GM12891 (cell line): ENCODE measurements at regions not wholly inside any gene's neighbourhood (a gene's known extent, or its start where the extent isn't known, plus 50 kb on each side); places are given as distances from the start of the nearest gene placed in this dataset.

Experiments
- DNase-seq: peaks from one replicate; pipeline ENCODE4 v3.0.0; 2011; ENCODE audit warnings: low spot score; ENCODE audit not compliant: insufficient read length
- FAIRE-seq: peaks from 2 replicates; lab custom pipeline; 2011; peaks lifted over from hg19 to GRCh38; lab: Jason Lieb, UNC
- PAX5 ChIP-seq: IDR thresholded peaks from 2 replicates; pipeline ENCODE4 v1.6.1; 2011; ENCODE audit warnings: low read length, moderate library complexity, mild to moderate bottlenecking; ENCODE audit not compliant: insufficient read depth, severe bottlenecking
- POLR2A ChIP-seq: IDR thresholded peaks from 2 replicates; pipeline ENCODE4 v1.6.1; 2011; ENCODE audit warnings: low read depth, low read length, control low read depth
- POLR2AphosphoS5 ChIP-seq: IDR thresholded peaks from 2 replicates; pipeline ENCODE4 v1.6.1; 2011; ENCODE audit warnings: low read depth, low read length, control low read depth
- POU2F2 ChIP-seq: IDR thresholded peaks from 2 replicates; pipeline ENCODE4 v1.6.1; 2011; ENCODE audit warnings: low read depth, mild to moderate bottlenecking, control low read depth, low read length, moderate library complexity
- SPI1 ChIP-seq: IDR thresholded peaks from 2 replicates; pipeline ENCODE4 v1.6.1; 2011; ENCODE audit warnings: low read depth, low read length, control low read depth
- TAF1 ChIP-seq: IDR thresholded peaks from 2 replicates; pipeline ENCODE4 v1.6.1; 2011; ENCODE audit warnings: low read depth, low read length, control low read depth

DNA sequence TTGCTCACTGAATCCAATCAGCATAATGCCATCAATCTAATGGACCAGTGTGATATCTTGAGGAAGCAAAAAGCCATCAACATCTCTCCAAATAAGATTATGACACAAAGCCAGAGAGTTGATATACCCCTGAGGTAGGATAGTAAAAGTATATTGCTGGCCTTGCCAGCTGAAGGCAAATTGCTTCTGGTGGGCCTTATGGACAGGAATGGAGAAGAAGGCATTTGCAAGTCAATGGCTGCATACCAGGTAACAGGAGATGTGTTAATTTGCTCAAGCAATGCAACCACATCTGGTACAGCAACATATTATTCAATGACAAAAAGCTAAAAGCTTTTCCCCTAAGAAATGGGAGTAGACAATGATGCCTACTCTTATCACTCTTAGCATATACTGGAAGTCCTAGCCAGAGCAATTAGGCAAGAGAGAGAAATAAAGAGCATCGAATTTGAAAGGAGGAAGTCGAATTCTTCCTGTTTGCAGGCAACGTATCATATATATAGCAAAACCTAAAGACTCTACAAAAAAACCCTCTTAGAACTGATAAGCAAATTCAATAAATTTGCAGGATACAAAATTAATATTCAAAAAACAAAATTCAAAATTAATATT, 216.1 kb upstream of the RASA1 start:
- DNase-seq, result no peak
- FAIRE-seq, result no peak
- TF ChIP-seq TAF1, result no peak

GRCh38 chr5:87053146-87053545, 214.5 kb upstream of the RASA1 start:
- no peak for DNase-seq
- TF ChIP-seq POLR2AphosphoS5 (no peak), TAF1 (no peak), POLR2A (no peak), PAX5 (no peak), POU2F2 (no peak), SPI1 (no peak)
- FAIRE-seq, result no peak

- TF ChIP-seq SPI1 (no peak), POLR2A (no peak), POLR2AphosphoS5 (no peak), TAF1 (no peak), POU2F2 (no peak), PAX5 (no peak)
- DNase-seq (no peak), FAIRE-seq (no peak)
Measured at GRCh38 chr5:87054821-87055220, 212.9 kb upstream of the RASA1 start.

DNA sequence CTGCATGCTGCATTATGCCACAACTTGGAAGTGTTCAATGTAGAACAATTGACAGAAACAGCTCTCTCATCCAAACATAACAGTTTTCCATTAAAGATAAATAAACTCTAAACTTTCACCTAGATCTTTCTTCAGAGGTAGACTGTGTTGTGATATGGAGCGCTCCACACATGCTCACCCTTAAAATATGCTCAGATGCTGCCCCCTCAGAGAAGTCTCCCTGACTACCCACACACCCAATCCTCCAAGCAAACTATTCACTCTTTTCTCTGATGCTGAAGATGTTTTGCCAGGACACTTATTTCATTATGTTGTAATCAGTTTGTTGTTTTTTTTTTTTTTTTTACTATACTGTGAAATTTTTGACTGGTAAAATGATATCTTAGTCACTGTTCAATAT, 206.6 kb upstream of the RASA1 start:
- TF ChIP-seq POLR2A, result no peak
- DNase-seq, result no peak
- no peak for FAIRE-seq

DNA sequence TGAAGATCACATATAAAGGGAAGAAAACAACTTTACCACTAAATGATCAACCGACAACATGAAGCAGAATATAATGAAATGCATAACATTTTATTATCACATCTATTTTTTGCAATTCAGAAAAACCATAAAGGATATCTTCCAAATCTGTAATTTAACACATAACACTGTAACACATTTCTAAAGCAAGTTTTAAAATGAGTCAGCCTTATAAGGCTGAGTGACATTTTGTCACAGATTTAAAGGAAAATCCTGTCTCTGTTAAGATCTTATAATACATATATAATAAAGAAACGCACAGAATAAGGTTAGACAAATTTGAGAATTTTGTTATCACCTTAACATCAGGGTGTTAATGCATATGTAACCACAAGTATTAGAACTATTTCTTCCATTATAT, 198.4 kb upstream of the RASA1 start:
- no peak for DNase-seq
- TF ChIP-seq SPI1, result no peak
- TF ChIP-seq PAX5, result no peak
- no peak for TF ChIP-seq POLR2AphosphoS5
- no peak for TF ChIP-seq TAF1
- no peak for TF ChIP-seq POU2F2
- TF ChIP-seq POLR2A, result no peak
- no peak for FAIRE-seq

GRCh38 chr5:87069974-87070608, 197.6 kb upstream of the RASA1 start:
- TF ChIP-seq POLR2A (no peak), POU2F2 (no peak)
- no peak for DNase-seq
- FAIRE-seq, result peak; percentile 89

DNA sequence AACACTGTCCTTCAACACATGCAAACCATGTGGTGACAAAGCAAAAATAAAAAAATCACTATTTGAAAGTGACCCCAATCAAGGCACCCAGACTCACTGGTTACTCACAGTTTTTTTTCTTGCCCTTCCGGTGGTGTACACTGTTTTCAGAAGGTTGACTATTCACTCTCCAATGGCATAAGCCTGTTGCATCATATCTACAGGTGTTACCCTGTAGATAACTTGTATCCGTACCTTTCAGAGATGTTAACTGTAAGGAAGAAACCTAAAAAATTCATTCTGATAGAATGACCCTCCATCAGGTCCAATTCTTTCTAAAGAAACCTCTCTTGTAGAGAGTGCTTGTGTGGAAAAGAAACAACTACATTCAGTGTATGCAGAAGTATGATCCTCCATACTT, 193.6 kb upstream of the RASA1 start:
- TF ChIP-seq POLR2AphosphoS5, result no peak
- FAIRE-seq (no peak), DNase-seq (no peak)

DNA sequence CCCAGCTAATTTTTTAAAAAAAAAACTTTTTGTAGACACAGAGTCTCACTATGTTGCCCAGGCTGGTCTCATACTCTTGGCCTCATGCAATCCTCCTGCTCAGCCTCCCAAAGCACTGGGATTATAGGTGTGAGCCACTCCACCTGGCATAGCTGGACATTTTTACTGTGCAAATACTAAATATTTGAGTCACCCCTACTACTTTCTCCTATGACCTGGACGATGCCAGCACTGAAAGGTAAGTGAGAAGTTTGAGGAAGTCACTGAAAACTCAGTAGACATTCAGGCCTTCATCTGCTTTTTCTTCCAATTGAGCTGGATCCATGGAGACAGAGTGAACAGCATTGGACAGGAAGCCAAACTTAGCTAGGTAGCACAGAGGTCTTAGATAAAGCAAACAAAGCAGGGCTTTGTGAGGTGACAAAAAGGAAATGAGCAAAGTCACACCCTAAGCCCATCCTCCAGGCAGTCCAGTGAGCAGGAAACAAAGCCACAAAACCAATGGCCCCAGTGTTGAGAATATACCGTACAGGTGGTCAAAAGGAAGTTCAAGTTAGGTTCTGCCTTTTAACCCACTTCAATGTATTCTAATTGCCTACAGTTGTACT, 192.6 kb upstream of the RASA1 start:
- FAIRE-seq (peak; percentile 97), DNase-seq (no peak)
- TF ChIP-seq POLR2A (no peak), POU2F2 (no peak), SPI1 (peak; percentile 55)

DNA sequence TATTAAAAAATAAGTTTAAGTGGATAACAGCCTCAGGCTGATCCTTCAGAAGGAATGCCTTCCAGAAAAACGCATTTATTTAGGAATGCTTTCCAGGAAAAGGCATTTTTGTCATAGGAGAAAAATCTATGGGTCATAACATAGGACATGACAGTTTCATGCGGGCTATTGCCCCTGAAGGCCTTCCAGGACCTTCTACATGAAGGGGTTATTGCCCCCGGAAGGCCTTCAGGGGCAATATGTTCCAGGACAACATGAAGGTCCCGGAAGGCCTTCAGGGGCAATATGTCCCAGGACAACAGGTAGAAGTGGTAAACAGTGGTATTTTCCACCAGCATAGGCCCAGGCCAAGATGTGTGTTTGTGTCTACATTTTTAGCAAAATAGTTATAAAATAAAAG, 191.3 kb upstream of the RASA1 start:
- no peak for DNase-seq
- TF ChIP-seq SPI1, result no peak
- no peak for TF ChIP-seq POU2F2
- no peak for TF ChIP-seq PAX5

GRCh38 chr5:87076931-87077330, 190.8 kb upstream of the RASA1 start:
- DNase-seq (no peak), FAIRE-seq (no peak)
- no peak for TF ChIP-seq SPI1
- no peak for TF ChIP-seq POU2F2
- TF ChIP-seq POLR2A, result no peak
- TF ChIP-seq TAF1, result no peak

More for the DNA sequence above, 191.3 kb upstream of the RASA1 start:
- FAIRE-seq, result no peak

DNA sequence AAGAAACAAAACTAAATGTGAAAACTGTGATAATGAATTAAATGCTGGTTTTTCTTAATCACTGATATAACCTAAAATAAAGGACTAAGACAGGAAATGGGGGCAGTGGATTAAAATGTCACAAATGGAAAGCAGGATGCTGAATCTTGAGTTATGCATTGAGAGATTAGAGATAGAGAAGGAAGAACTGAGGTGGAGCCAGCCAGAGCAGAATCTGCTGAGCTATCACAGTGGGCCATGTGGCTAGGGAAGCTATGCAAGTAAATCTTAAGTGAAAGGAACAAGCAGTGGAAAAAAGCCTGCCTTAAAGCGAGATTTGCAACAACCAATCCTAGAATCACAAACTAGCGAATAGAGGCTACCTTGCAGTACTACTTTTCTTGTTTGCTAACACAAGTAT, 188.5 kb upstream of the RASA1 start:
- TF ChIP-seq TAF1, result no peak
- no peak for TF ChIP-seq PAX5
- TF ChIP-seq POU2F2, result no peak
- no peak for TF ChIP-seq SPI1
- no peak for TF ChIP-seq POLR2AphosphoS5
- TF ChIP-seq POLR2A, result no peak
- DNase-seq, result no peak
- peak; percentile 62 for FAIRE-seq

DNA sequence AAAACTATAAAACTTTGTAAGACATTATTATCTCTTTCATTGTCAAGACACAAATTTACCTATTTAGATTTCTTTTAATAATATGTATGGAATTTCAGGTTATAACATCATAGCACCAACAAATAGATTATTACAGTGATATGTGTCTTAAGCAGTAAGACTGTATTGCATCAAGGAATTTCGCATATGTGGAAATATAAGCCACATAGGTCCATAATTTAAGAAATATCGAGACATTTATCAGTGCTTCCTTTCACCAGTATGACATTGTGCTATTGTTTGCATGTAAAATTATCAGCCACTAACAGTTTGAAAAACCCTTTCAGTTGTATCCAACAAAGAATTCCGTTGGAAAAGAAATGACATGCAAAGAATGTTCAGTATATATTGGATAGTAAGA, 186.7 kb upstream of the RASA1 start:
- DNase-seq (no peak), FAIRE-seq (peak; percentile 87)
- no peak for TF ChIP-seq TAF1
- TF ChIP-seq POLR2A, result no peak
- no peak for TF ChIP-seq PAX5
- no peak for TF ChIP-seq SPI1
- TF ChIP-seq POU2F2, result no peak
- TF ChIP-seq POLR2AphosphoS5, result no peak
